22Rv1 (cell line): ENCODE measurements at regions not wholly inside any gene's neighbourhood (a gene's known extent, or its start where the extent isn't known, plus 50 kb on each side); places are given as distances from the start of the nearest gene placed in this dataset.

Experiments used
- H3K27ac ChIP-seq: fragments of 450-650 bp; 2 replicates; pipeline ENCODE4 v1.5.1; 2017
- ZFX ChIP-seq: fragments of 450-650 bp; IDR thresholded peaks from 2 replicates; pipeline ENCODE4 v1.6.1; 2017; ENCODE audit warnings: antibody characterized with exemption, borderline replicate concordance
- TF ChIP-seq, protein P1 (sequence below): fragments of 450-650 bp; IDR thresholded peaks from 2 replicates; pipeline ENCODE4 v1.5.1; 2017; ENCODE audit warnings: mild to moderate bottlenecking

DNA sequence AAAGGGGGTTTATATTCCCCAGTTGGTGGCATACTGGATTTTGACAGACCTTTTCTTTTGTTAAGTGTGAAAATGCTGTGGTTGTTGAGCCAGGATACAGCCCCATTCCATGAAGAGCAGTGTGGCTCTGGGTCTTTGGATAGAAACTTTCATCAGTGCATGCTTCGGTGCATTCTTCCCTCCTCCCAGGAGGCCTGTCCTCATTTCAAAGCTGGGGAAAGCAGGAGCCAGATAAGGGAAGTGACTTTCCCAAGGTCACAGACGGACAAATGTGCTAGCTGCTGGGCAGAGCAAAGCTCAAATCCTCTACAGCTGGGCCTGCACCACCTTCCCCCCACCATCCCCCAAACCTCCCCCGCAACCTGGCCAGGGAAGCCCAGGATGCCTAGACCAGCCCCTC is 184.5 kb upstream of the NTM start:
- H3K27ac ChIP-seq: no peak overlapping the region
- no peak for TF ChIP-seq ZFX
- TF ChIP-seq, protein P1, sequence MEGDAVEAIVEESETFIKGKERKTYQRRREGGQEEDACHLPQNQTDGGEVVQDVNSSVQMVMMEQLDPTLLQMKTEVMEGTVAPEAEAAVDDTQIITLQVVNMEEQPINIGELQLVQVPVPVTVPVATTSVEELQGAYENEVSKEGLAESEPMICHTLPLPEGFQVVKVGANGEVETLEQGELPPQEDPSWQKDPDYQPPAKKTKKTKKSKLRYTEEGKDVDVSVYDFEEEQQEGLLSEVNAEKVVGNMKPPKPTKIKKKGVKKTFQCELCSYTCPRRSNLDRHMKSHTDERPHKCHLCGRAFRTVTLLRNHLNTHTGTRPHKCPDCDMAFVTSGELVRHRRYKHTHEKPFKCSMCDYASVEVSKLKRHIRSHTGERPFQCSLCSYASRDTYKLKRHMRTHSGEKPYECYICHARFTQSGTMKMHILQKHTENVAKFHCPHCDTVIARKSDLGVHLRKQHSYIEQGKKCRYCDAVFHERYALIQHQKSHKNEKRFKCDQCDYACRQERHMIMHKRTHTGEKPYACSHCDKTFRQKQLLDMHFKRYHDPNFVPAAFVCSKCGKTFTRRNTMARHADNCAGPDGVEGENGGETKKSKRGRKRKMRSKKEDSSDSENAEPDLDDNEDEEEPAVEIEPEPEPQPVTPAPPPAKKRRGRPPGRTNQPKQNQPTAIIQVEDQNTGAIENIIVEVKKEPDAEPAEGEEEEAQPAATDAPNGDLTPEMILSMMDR: no peak

DNA sequence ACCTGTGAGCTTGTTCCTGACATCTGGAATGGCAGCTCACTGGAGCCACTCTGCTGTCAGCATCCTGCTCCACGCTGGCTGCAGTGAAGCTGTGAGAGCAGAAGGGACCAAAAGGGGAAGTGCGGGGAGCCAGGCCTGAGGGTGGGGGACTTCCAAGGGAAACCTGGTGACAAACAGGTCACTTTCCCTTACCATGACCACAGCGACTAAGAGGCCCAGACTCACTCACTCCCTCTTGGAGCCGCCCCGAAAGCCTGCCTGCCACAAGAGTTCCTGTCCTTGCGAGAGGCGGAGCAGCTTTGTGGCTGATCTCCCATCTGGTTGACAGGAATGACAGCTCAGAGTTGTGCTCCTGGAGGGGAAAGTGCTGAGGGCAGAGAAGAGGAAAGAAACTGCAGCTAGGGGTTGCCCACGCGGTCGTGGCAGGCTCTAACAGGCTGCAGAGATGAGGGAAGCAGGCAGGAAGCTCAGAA is 183.8 kb upstream of the NTM start:
- no peak overlapping the region for H3K27ac ChIP-seq
- TF ChIP-seq ZFX: no peak
- TF ChIP-seq, protein P1: no peak

DNA sequence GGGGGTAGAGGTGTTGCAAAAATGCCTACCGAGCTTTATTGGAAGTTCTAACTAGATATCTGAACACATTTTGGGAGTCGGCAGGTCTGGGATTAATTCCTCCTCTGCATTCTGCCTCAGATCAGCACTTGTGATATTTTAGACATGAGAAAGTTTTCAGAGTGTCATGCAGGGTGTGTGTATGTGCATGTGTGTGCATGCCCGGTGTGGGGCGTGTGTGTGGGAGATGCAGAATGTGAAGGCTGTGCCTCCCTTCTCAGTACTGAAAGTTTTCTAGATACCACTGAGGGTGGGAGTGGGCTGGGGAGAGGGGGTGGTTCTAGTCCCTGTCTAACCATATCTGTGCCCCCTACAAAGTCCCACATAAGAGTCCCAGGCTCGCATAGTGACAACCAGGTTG is 180.0 kb upstream of the NTM start:
- no peak for TF ChIP-seq ZFX
- TF ChIP-seq, protein P1: no peak
- no peak overlapping the region for H3K27ac ChIP-seq

DNA sequence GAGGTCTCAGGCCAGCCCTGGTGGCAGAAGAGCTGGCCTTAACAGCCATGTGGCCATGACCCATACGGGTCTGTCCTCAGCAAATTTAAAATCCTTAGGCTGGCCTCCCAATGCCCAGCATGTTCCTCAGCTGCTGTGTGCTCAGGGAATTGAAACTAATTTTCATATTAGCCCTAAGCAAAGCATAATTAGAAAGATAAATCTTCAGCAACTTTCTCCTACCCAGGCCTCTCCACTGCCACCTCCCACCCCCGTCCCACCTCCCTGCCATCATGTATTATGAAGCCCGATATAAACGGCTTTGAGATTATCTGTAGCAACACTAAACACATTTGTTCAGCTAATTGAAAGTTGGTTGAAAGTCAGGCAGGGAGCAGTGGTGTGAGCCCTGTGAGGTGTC is 178.8 kb upstream of the NTM start:
- TF ChIP-seq, protein P1: no peak
- no peak for TF ChIP-seq ZFX
- H3K27ac ChIP-seq: no peak overlapping the region

DNA sequence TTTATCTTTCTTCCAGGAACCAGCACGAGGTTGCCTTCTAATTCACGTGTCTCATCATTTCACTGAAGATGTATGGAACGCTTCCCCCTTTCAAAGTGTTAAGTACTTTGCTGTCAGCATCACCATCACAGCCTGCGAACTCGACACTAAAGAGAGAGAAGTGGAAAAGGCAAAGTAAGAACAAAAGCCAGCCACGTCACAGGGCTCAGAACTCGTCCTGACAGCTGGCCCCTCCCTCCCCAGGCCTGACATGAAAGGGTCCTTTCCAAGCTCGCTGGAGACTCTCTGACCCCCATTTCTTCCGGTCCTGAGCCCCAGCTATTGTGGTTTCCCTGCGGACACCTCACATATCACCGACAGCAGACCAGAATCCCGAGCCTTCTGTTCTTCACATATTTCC is 177.8 kb upstream of the NTM start:
- TF ChIP-seq ZFX: no peak
- TF ChIP-seq, protein P1: no peak
- no peak overlapping the region for H3K27ac ChIP-seq

DNA sequence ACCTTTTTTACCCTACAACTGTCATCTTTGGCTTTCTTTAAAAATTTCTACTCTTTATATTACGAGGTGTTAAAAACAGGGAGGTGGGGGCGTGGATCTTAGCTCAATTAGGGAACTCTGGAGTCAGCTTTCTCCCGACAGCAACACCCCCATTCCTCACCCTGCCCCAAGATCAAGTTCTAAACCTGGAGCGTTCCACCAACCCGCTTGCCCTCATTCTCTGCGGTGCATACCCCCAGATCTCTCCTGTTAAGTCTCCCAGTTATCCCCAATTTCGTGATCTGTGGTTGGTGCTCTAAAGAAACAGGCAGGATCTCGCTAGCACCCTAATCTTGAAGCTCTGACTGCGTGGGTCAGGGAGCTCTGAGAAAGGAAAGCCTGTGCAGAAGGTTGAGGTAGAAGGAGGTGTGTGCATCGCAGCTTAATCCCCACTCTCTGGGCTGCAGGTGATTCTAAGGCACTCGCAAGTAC is 177.3 kb upstream of the NTM start:
- TF ChIP-seq, protein P1: no peak
- TF ChIP-seq ZFX: no peak
- no peak overlapping the region for H3K27ac ChIP-seq

DNA sequence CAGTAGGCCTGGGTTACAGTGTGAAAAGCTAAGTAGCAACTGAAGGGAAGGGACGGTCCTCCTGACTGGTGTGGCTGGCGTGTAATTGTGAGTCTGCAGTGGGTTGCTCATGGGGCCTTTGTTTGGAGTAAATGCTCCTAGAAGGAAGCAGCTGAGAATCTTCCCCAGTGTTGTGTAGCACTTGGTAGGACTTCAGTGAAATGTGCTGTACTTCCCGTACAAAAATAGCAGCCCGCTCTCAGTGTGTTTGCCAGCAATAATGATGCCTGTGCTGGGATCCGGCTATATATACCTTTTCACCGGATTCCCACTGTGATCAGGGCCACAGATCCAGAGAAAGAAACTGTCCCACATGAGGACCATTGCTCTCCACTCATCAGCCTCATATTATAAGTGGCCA is 175.7 kb upstream of the NTM start:
- TF ChIP-seq, protein P1: no peak
- no peak overlapping the region for H3K27ac ChIP-seq
